ENCODE measurements at regions not wholly inside any gene's neighbourhood (a gene's known extent, or its start where the extent isn't known, plus 50 kb on each side); places are given as distances from the start of the nearest gene placed in this dataset.

DNA sequence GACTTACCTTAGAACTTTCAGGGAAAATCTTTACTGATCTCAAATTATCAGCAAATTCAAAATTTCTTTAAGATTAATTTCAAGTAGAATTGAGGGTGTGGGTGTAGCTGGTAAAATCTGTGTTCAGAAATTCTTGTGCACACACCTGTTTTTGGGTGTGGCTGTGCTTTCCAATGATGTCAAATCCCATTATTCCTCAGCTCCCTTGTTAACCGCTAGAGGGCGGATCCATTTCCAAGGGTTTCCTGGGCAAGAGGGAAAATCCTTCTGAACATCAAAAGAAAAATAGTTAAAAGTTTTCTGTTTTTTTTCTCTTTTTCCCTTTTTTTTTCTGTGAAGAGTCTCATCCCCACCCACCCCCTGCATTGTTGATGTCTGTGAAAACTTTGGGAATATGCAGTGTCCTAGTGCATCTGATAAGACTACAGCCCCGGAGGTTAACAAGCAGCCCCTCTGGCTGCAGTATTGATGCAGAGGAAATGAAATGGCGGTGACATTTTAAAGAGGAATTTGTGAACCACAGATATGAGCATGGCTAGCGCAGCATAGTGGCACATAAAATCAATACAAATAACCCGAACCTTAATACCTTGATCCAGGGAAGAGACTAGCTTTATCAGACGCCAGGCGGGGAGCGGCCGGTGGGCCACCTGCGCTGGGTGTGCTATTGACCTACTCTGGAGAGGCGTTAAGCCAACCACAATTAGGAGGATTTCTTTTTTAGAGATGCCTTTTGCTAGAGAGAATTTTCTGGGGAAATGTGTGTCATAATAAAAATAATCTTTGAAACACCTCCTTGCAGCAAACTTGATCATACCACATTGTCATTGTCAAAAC, 130.9 kb downstream of the FOXA2 start:
- POLR2A ChIA-PET = no interaction called here
- Histone ChIP-seq H3K27ac (ENCODE audit: low read depth, low read length) (no peak overlapping the region), H3K9me3 (ENCODE audit: control insufficient read depth, insufficient read depth, low read length) (no peaks in the 10 kb centered on the region; the same call in 1 of the 2 replicates), H3K4me3 (ENCODE audit: low read depth, low read length) (no peak overlapping the region), H3K27me3 (ENCODE audit: control insufficient read depth, insufficient read depth, low read length) (no peaks in the 10 kb centered on the region)
- DNase-seq (ENCODE audit: low read depth, low spot score) = no peak
- CTCF ChIA-PET = interaction anchor here (0.6 to 1.0 kb wide), 2 partner anchors 9 to 15 kb away, joined by 4 to 5 read pairs; no protein-coding TSS in a partner anchor
- TF ChIP-seq, protein P1, sequence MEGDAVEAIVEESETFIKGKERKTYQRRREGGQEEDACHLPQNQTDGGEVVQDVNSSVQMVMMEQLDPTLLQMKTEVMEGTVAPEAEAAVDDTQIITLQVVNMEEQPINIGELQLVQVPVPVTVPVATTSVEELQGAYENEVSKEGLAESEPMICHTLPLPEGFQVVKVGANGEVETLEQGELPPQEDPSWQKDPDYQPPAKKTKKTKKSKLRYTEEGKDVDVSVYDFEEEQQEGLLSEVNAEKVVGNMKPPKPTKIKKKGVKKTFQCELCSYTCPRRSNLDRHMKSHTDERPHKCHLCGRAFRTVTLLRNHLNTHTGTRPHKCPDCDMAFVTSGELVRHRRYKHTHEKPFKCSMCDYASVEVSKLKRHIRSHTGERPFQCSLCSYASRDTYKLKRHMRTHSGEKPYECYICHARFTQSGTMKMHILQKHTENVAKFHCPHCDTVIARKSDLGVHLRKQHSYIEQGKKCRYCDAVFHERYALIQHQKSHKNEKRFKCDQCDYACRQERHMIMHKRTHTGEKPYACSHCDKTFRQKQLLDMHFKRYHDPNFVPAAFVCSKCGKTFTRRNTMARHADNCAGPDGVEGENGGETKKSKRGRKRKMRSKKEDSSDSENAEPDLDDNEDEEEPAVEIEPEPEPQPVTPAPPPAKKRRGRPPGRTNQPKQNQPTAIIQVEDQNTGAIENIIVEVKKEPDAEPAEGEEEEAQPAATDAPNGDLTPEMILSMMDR (IDR thresholded peaks at IDR 0.05; ENCODE audit: low read depth, low read length) = peak; percentile 64

DNA sequence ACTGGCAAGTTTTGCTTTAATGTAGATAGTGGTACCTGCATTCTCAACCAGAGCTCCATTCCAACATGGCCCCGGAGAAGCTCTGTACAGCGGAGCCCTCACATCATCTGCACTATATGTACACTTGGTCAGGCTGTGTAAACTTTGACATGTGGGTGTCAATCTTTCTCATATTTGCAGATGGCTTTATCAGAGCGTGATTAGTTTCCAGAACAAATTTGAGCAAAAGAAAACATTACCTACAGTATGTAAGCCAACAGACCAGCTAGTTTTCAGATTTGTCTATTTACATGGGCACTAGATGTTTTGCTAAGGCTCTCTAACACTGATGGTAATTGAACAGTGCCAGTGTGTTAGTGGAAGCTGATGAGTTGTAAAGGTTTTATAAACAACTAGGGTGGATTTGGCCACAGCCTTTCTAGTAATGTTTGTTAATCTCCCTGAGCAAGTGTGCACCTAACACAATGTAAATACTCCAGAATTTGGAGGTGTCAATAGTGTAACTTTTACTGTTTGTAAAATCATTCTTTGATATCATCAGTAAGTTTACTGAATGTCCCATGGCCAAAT, 131.8 kb downstream of the FOXA2 start:
- Histone ChIP-seq H3K27ac (ENCODE audit: low read depth, low read length) (no peak overlapping the region), H3K9me3 (ENCODE audit: control insufficient read depth, insufficient read depth, low read length) (no peaks in the 10 kb centered on the region; the same call in 1 of the 2 replicates), H3K4me3 (ENCODE audit: low read depth, low read length) (no peak overlapping the region), H3K27me3 (ENCODE audit: control insufficient read depth, insufficient read depth, low read length) (no peaks in the 10 kb centered on the region)
- DNase-seq (ENCODE audit: low read depth, low spot score) = no peak
- TF ChIP-seq, protein P1 (IDR thresholded peaks at IDR 0.05; ENCODE audit: low read depth, low read length) = no peak
- ChIA-PET POLR2A (no interaction called here), CTCF (interaction anchor here (0.6 to 1.0 kb wide), 2 partner anchors 10 to 16 kb away, joined by 4 to 5 read pairs; no protein-coding TSS in a partner anchor)

DNA sequence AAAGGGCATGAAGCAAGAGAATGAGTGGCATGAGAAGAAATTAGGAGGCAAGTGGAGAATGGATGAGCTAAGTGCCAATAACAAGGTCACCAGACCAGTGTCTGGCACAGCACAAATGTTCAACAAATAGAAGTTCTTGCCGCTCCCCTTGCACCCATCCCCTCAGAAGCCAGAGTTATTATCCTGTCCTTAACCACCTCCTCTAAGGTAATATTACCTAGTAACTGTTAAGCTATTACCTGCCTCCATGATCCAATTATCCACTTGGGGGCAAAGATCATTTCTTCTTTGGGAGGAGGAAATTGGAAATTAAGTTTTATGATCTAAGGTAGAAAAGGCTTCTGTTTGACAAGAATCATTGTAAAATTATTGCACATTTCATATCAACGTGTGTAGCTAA, 133.8 kb downstream of the FOXA2 start:
- ChIA-PET CTCF (no interaction called here), POLR2A (no interaction called here)
- Histone ChIP-seq H3K27ac (ENCODE audit: low read depth, low read length) (no peak overlapping the region), H3K4me3 (ENCODE audit: low read depth, low read length) (no peak overlapping the region), H3K9me3 (ENCODE audit: control insufficient read depth, insufficient read depth, low read length) (no peaks in the 10 kb centered on the region; the same call in 1 of the 2 replicates), H3K27me3 (ENCODE audit: control insufficient read depth, insufficient read depth, low read length) (no peaks in the 10 kb centered on the region)
- TF ChIP-seq, protein P1 (IDR thresholded peaks at IDR 0.05; ENCODE audit: low read depth, low read length) = no peak
- no peak for DNase-seq (ENCODE audit: low read depth, low spot score)

DNA sequence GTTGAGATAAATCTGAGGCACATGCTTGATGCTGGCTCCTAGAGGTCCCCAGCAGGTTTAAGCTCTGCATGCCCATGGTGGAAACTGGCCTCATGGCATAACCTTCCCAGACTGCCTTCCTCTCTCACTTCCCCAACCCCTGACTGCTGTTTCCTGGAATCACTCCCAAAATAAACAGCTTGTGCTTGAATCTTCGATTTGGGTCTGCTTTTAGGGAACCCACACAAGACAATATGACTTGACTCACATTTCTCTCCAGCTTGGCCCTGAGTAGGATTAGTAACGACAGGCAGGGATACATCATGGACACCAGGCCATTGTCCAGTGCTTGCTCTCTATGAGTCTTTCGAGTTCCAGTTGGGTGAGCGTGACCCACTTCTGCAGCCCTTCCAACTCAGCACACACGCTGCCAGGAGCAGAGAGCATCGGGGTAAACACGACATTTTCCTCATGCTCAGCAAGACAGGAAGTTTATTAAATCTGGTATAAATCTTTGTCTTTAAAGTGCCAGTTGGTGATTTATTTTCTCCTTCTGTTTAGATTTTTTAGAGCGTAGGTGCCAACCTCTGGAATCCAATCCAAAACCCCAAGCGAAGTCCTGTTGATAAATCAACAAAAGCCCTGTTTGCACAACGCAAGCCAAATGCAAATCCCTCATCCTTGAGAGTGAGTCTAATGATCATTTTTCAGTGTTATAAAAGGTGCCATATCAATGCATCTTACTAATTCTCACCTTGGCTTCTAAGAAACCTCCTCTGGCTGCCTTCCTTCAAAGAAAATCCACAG, 135.0 kb downstream of the FOXA2 start:
- ChIA-PET POLR2A (no interaction called here), CTCF (no interaction called here)
- Histone ChIP-seq H3K27me3 (ENCODE audit: control insufficient read depth, insufficient read depth, low read length) (no peaks in the 10 kb centered on the region), H3K27ac (ENCODE audit: low read depth, low read length) (no peak overlapping the region), H3K9me3 (ENCODE audit: control insufficient read depth, insufficient read depth, low read length) (no peaks in the 10 kb centered on the region; the same call in 1 of the 2 replicates), H3K4me3 (ENCODE audit: low read depth, low read length) (no peak overlapping the region)
- TF ChIP-seq, protein P1 (IDR thresholded peaks at IDR 0.05; ENCODE audit: low read depth, low read length) = no peak
- no peak for DNase-seq (ENCODE audit: low read depth, low spot score)
